Endothelial cell of umbilical vein (primary cell): ENCODE measurements at regions not wholly inside any gene's neighbourhood (a gene's known extent, or its start where the extent isn't known, plus 50 kb on each side); places are given as distances from the start of the nearest gene placed in this dataset.

Source experiments
- BruUV-seq: library from RNA; stranded (reverse); fragments of 400-500 nt; replicated peaks from 2 replicates; lab custom pipeline; 2021; lab: Mats Ljungman, UMichigan
- CTCF ChIA-PET: fragments of 300-600, 350-600 bp; sonication (Branson Sonifier 250); formaldehyde crosslinking; loops from one replicate; lab custom pipeline; 2021; ENCODE audit warnings: antibody characterized with exemption, inconsistent platforms; lab: Charles Lee
- POLR2A ChIA-PET: fragments of 300-600, 350-600 bp; sonication (Branson Sonifier 250); formaldehyde crosslinking; loops from one replicate; lab custom pipeline; 2021; ENCODE audit warnings: antibody characterized with exemption, inconsistent platforms; lab: Charles Lee
- DNase-seq: peaks from one replicate; pipeline ENCODE4 v3.0.0-alpha.2; 2011; ENCODE audit warnings: low read depth, low spot score
- FAIRE-seq: peaks from 2 replicates; lab custom pipeline; 2011; peaks lifted over from hg19 to GRCh38; lab: Jason Lieb, UNC
- H2AFZ ChIP-seq: 2 replicates; pipeline ENCODE4 v1.6.0; 2012; ENCODE audit warnings: low read depth, low read length, control low read depth, inconsistent platforms
- H3K27ac ChIP-seq: 2 replicates; pipeline ENCODE4 v1.5.1; 2011; ENCODE audit warnings: low read depth, mild to moderate bottlenecking, control low read depth, low read length, moderate library complexity; ENCODE audit not compliant: insufficient read depth
- H3K27me3 ChIP-seq, 2 experiments: 2 replicates each; pipeline versions ENCODE4 v1.6.0 to v1.6.1; 2011; ENCODE audit warnings: low read length in 2 of 2, mixed read lengths in 1 of 2; ENCODE audit not compliant: control insufficient read depth in 2 of 2, insufficient read depth in 2 of 2
- H3K36me3 ChIP-seq, 2 experiments: 2 replicates in 1 of 2; 3 replicates in 1 of 2; pipeline ENCODE4 v1.5.1; 2011; ENCODE audit warnings: low read length in 2 of 2, mild to moderate bottlenecking in 1 of 2, moderate library complexity in 1 of 2; ENCODE audit not compliant: control insufficient read depth in 2 of 2, insufficient read depth in 2 of 2; ENCODE audit errors: extremely low read depth in 1 of 2
- H3K4me1 ChIP-seq: 3 replicates; pipeline ENCODE4 v1.5.1; 2011; ENCODE audit warnings: mild to moderate bottlenecking, low read length; ENCODE audit not compliant: control insufficient read depth, insufficient read depth; ENCODE audit errors: extremely low read depth
- H3K4me2 ChIP-seq: 2 replicates; pipeline ENCODE4 v1.6.1; 2011; ENCODE audit warnings: low read length, control low read depth, mixed read lengths; ENCODE audit not compliant: insufficient read depth
- H3K4me3 ChIP-seq, 3 experiments: fragments of 200-600 bp in 1 of 3; sonication (generic), shearing (Covaris generic) in 1 of 3; replicated peaks in 1 of 3; 2 replicates each; pipeline ENCODE4 v1.5.1; 2011 to 2016; ENCODE audit warnings: control low read depth in 3 of 3, low read length in 3 of 3, mild to moderate bottlenecking in 2 of 3, inconsistent platforms in 1 of 3, low read depth in 1 of 3, moderate library complexity in 1 of 3; ENCODE audit not compliant: insufficient read depth in 1 of 3
- H3K79me2 ChIP-seq: 2 replicates; pipeline ENCODE4 v1.6.0; 2012; ENCODE audit warnings: low read length, inconsistent platforms; ENCODE audit not compliant: control insufficient read depth, insufficient read depth
- H3K9ac ChIP-seq: replicated peaks from 2 replicates; pipeline ENCODE3; 2011; ENCODE audit warnings: low read length, control low read depth; ENCODE audit not compliant: insufficient read depth; ENCODE audit errors: extremely low read depth
- H3K9me1 ChIP-seq: replicated peaks from 3 replicates; pipeline ENCODE4 v1.6.0; 2011; ENCODE audit warnings: mild to moderate bottlenecking, low read length; ENCODE audit not compliant: control insufficient read depth, insufficient read depth; ENCODE audit errors: extremely low read depth
- H3K9me3 ChIP-seq: replicated peaks from 2 replicates; pipeline ENCODE4 v1.5.1; 2012; ENCODE audit warnings: low read length, inconsistent platforms; ENCODE audit not compliant: control insufficient read depth, insufficient read depth
- H4K20me1 ChIP-seq: replicated peaks from 2 replicates; pipeline ENCODE3; 2011; ENCODE audit warnings: mild to moderate bottlenecking, low read length; ENCODE audit not compliant: control insufficient read depth, insufficient read depth; ENCODE audit errors: extremely low read depth
- CTCF ChIP-seq, 2 donors: IDR thresholded peaks; 1 replicate in 1 of 2; 2 replicates in 1 of 2; pipeline ENCODE4 v1.5.1; 2011; ENCODE audit warnings: low read length in 2 of 2, mild to moderate bottlenecking in 2 of 2, moderate library complexity in 2 of 2, control low read depth in 1 of 2, inconsistent platforms in 1 of 2, low read depth in 1 of 2; ENCODE audit not compliant: insufficient read depth in 1 of 2; ENCODE audit errors: extremely low read depth in 1 of 2
- EZH2 ChIP-seq: IDR thresholded peaks from 2 replicates; pipeline ENCODE4 v1.6.1; 2012; ENCODE audit warnings: borderline replicate concordance, low read depth, mild to moderate bottlenecking, moderate library complexity, low read length, inconsistent platforms; ENCODE audit not compliant: severe bottlenecking
- GATA2 ChIP-seq: IDR thresholded peaks from 2 replicates; pipeline ENCODE4 v1.7.0; 2011; ENCODE audit warnings: low read depth, mild to moderate bottlenecking, moderate library complexity, mixed read lengths, low read length; ENCODE audit not compliant: insufficient read length, insufficient read depth
- JUN ChIP-seq: IDR thresholded peaks from 2 replicates; pipeline ENCODE4 v1.6.1; 2011; ENCODE audit warnings: borderline replicate concordance, low read depth; ENCODE audit not compliant: insufficient read length, insufficient read depth
- POLR2A ChIP-seq: IDR thresholded peaks from 2 replicates; pipeline ENCODE4 v1.6.1; 2012; ENCODE audit warnings: low read depth, mild to moderate bottlenecking, control low read depth, low read length
- POLR2AphosphoS5 ChIP-seq: IDR thresholded peaks from 2 replicates; pipeline ENCODE4 v1.6.1; 2012; ENCODE audit warnings: low read depth, mild to moderate bottlenecking, control low read depth, low read length, moderate library complexity; ENCODE audit not compliant: insufficient read depth
- dilution Hi-C: fragments of 300-500 bp; cut with MboI; formaldehyde crosslinking; loops from one replicate; pipeline ENCODE4 v1.15.0; 2019; ENCODE audit warnings: low sequenced_read_pairs; ENCODE audit not compliant: extremely low pct_ligation_motif_present
- intact Hi-C: fragments of 100-400 bp; cut with micrococcal nuclease; formaldehyde crosslinking; loops from one replicate; pipeline ENCODE4 v1.10.0; 2022
- TF ChIP-seq, protein P1 (sequence below): IDR thresholded peaks from 2 replicates; pipeline ENCODE4 v1.6.1; 2011; ENCODE audit not compliant: insufficient read depth, insufficient read length

- no peak overlapping the region for H3K27ac ChIP-seq
- H3K27me3 ChIP-seq, result no peaks in the 10 kb centered on the region
- no peak overlapping the region for H3K4me3 ChIP-seq
- no peaks in the 10 kb centered on the region for H4K20me1 ChIP-seq
- TF ChIP-seq, protein P1, sequence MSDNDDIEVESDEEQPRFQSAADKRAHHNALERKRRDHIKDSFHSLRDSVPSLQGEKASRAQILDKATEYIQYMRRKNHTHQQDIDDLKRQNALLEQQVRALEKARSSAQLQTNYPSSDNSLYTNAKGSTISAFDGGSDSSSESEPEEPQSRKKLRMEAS, result no peak
- TF ChIP-seq JUN (no peak), GATA2 (no peak), POLR2A (no peak), POLR2AphosphoS5 (no peak), EZH2 (no peak), CTCF (IDR thresholded peaks at IDR 0.05; ENCODE audit: extremely low read depth in 1 of 2, insufficient read depth in 1 of 2, low read depth in 1 of 2, low read length in 2 of 2) (no peak)
- dilution Hi-C loops (no loop called here), intact Hi-C loops (no loop called here)
- POLR2A ChIA-PET, result no interaction called here
- no peaks in the 10 kb centered on the region for H3K9me1 ChIP-seq
- H3K4me2 ChIP-seq, result no peak overlapping the region
- FAIRE-seq (no peak), DNase-seq (no peak)
- H3K79me2 ChIP-seq, result no peaks in the 10 kb centered on the region
- CTCF ChIA-PET, result interaction anchor here (3.4 kb wide), 1 partner anchor 404 kb away, joined by 12 read pairs; no protein-coding TSS in a partner anchor
- no TSS peak for BruUV-seq
- H2AFZ ChIP-seq, result no peak overlapping the region
- no peaks in the 10 kb centered on the region for H3K36me3 ChIP-seq
- H3K4me1 ChIP-seq, result no peaks in the 10 kb centered on the region
- no peak overlapping the region for H3K9ac ChIP-seq
- no peaks in the 10 kb centered on the region for H3K9me3 ChIP-seq
Measured at GRCh38 chr7:46696741-46697140, 775.7 kb upstream of the IGFBP3 start.
